ENCODE measurements at regions not wholly inside any gene's neighbourhood (a gene's known extent, or its start where the extent isn't known, plus 50 kb on each side); places are given as distances from the start of the nearest gene placed in this dataset.

DNA sequence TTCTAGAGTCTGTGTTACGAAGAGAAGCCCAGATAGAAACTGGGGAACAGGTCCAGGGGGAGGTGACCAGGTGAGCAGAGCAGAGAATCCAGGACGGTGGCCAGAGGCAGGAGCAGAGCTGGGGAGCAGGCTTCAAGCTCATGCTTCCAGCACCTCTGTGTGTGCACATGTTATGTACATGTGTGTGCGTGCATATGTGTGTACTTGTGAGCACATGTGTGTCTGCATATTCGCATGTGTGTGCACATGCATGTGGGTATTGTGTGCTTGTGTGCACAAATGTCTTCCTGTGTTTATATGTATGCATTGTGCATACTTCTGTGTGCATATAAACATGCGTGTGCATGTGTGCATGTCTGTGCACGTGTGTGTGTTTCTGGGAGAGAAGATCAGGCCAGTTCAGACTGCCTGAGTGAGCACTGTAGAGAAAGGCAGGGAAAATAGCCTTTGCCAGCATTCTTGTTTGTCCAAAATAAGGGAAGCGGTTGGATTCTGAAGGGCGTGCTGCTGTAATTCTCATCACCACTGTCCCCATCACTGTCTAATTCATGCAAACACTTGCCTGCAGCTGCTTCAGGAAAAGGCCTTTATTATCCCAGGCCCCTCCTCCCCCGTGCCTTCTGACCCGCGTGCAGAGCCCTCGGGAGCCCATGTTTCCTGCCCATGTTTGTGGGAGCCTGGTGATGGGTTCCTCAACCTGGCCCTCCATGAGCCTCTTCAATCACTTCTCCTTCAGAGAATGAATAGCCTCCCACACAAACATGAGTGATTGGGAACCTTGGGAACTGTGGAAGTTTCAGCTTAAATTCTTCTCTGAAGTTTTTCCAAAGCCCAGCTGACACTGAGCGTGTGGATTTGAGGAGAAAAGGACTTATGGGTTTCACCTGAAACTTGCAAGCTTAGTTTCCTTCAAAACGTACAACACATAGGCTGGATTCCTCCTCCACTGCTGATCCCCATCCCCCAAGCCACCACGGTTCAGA, 161.7 kb upstream of the AFDN start:
- ATAC-seq (no peak), DNase-seq (no peak)
- H3K36me3 ChIP-seq = no peaks in the 10 kb centered on the region
- TF ChIP-seq, protein P1, sequence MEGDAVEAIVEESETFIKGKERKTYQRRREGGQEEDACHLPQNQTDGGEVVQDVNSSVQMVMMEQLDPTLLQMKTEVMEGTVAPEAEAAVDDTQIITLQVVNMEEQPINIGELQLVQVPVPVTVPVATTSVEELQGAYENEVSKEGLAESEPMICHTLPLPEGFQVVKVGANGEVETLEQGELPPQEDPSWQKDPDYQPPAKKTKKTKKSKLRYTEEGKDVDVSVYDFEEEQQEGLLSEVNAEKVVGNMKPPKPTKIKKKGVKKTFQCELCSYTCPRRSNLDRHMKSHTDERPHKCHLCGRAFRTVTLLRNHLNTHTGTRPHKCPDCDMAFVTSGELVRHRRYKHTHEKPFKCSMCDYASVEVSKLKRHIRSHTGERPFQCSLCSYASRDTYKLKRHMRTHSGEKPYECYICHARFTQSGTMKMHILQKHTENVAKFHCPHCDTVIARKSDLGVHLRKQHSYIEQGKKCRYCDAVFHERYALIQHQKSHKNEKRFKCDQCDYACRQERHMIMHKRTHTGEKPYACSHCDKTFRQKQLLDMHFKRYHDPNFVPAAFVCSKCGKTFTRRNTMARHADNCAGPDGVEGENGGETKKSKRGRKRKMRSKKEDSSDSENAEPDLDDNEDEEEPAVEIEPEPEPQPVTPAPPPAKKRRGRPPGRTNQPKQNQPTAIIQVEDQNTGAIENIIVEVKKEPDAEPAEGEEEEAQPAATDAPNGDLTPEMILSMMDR (IDR thresholded peaks at IDR 0.05) = no peak
- H3K4me1 ChIP-seq = no peaks in the 10 kb centered on the region
- no peak overlapping the region for H3K27ac ChIP-seq
- no peaks in the 10 kb centered on the region for H3K9me3 ChIP-seq
- intact Hi-C loops (cut with DNase I) = no loop called here
- H3K27me3 ChIP-seq = no peaks in the 10 kb centered on the region
- H3K4me3 ChIP-seq = no peak overlapping the region

DNA sequence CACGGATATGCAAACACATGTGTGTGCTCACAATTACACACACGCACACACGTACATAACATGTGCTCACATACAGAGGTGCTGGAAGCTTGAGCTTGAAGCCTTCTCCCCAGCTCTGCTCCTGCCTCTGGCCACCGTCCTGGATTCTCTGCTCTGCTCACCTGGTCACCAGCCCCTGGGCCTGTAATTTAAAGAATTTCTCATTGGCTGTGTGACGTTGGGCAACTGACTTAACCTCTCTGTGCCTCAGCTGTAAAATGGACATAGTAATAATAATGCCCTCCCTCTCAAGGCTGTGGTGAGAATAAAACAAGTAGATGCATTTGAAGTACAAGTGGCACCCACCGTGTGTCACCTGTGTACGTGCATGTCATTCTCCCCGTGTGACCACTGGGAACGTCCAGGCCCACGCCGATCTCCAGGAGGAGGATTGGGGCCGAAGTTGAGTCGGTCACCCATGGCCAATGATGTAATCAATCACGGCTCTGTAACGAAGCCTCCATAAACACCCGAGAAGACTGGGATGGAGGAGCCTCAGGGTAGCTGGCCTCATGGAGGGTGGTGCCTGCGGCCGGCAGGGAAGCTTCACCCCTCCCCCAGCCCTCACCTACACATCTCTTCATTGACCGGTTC, 160.9 kb upstream of the AFDN start:
- Histone ChIP-seq H3K27me3 (no peaks in the 10 kb centered on the region), H3K4me1 (no peaks in the 10 kb centered on the region), H3K4me3 (no peak overlapping the region), H3K36me3 (no peaks in the 10 kb centered on the region), H3K27ac (no peak overlapping the region), H3K9me3 (no peaks in the 10 kb centered on the region)
- intact Hi-C loops (cut with DNase I) = no loop called here
- TF ChIP-seq, protein P1 (IDR thresholded peaks at IDR 0.05) = no peak
- DNase-seq (no peak), ATAC-seq (no peak)

DNA sequence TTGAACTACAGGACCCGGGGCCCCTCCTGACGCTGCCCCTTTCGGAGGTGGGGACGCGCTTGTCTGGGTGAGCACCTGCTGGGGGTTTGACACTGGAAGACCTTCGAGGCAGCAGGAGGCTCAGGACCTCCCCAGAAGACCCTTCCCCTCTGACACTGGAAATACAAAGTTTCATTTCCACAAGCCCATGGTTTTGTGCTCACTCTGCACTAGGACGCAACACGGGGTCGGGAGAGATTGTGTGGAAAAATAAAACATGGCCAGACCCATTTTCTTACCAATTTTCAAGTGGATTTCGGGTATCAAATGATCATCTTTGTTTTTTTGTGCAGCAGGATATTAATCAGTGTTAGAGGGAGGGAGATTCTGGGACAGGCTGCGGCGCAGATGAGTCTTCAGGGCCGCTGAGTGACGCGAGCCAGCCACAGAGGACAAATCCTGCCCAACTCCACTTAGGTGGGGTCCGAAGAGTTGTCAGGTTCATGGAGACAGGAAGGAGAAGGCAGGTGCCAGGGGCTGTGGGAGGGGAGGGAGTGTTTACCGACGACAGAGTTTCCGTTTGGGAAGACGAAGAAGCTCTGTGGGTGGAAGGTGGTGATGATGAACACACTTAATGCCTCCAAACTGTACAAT, 160.0 kb upstream of the AFDN start:
- Histone ChIP-seq H3K9me3 (no peaks in the 10 kb centered on the region), H3K36me3 (no peaks in the 10 kb centered on the region), H3K4me3 (no peak overlapping the region), H3K27ac (no peak overlapping the region), H3K27me3 (no peaks in the 10 kb centered on the region), H3K4me1 (no peaks in the 10 kb centered on the region)
- ATAC-seq (no peak), DNase-seq (no peak)
- TF ChIP-seq, protein P1 (IDR thresholded peaks at IDR 0.05) = no peak
- intact Hi-C loops (cut with DNase I) = no loop called here

DNA sequence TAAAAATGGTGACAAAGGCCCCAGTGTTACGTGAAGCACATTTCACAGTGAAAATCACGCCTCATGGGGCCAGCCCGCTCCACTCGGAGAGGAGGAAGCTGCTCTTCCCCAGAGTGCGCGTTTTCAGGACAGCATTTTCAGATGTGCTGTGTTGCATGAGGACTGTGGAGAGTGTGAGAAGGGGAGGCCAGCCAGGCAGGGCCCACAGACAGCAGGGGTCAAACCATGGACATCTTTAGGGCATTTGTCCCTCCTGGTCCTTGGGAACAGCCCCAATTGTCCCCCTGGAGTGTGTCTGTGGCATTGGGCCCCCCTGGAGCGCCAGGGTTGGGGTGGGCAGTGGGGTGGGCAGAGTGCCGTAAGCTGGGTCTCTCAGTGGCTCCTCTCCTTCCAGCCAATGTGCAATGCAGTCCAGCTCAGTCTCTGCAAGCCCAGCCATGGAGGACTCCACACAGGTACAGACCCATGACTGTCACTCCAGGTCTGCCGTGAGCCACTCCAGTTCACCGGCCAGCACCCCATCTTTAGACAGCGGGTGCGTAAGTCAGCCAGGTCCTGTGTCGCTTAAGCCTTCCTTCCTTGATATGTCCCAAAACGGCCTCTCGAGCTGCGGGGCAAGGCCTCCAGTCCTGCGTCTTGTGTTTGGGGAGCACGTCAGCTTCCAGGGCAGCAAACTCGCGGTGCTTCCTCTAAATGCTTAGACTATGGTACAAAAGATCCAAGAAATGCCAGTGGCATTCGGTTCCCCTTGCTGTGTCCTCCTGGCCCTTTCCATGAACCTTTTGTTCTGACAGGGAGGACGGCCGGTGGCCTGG, 159.3 kb upstream of the AFDN start:
- TF ChIP-seq, protein P1 (IDR thresholded peaks at IDR 0.05) = no peak
- intact Hi-C loops (cut with DNase I) = no loop called here
- H3K9me3 ChIP-seq = peaks cover 0 to 3% of the 10 kb centered on the region in 2 donors
- no peaks in the 10 kb centered on the region for H3K36me3 ChIP-seq
- DNase-seq (no peak), ATAC-seq (no peak)
- H3K27me3 ChIP-seq = no peaks in the 10 kb centered on the region
- H3K4me3 ChIP-seq = no peak overlapping the region
- no peaks in the 10 kb centered on the region for H3K4me1 ChIP-seq
- no peak overlapping the region for H3K27ac ChIP-seq

All from left lung (tissue), 4 donors.